DOHH2 (cell line): ENCODE measurements at regions not wholly inside any gene's neighbourhood (a gene's known extent, or its start where the extent isn't known, plus 50 kb on each side); places are given as distances from the start of the nearest gene placed in this dataset.

Source experiments
- EZH2phosphoT487 ChIP-seq: fragments of 200-600 bp; sonication (generic); IDR thresholded peaks from 2 replicates; pipeline ENCODE4 v1.6.1; 2017; ENCODE audit warnings: borderline replicate concordance, mild to moderate bottlenecking, antibody characterized with exemption, low read length, moderate library complexity, mixed read lengths
- TF ChIP-seq, protein P1 (sequence below): fragments of 200-600 bp; sonication (generic); IDR thresholded peaks from one replicate; pipeline ENCODE4 v1.5.1; 2014; ENCODE audit warnings: antibody characterized with exemption, mild to moderate bottlenecking, low read depth, low read length; ENCODE audit not compliant: poor library complexity, severe bottlenecking

- TF ChIP-seq, protein P1, sequence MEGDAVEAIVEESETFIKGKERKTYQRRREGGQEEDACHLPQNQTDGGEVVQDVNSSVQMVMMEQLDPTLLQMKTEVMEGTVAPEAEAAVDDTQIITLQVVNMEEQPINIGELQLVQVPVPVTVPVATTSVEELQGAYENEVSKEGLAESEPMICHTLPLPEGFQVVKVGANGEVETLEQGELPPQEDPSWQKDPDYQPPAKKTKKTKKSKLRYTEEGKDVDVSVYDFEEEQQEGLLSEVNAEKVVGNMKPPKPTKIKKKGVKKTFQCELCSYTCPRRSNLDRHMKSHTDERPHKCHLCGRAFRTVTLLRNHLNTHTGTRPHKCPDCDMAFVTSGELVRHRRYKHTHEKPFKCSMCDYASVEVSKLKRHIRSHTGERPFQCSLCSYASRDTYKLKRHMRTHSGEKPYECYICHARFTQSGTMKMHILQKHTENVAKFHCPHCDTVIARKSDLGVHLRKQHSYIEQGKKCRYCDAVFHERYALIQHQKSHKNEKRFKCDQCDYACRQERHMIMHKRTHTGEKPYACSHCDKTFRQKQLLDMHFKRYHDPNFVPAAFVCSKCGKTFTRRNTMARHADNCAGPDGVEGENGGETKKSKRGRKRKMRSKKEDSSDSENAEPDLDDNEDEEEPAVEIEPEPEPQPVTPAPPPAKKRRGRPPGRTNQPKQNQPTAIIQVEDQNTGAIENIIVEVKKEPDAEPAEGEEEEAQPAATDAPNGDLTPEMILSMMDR, result no peak
- no peak for TF ChIP-seq EZH2phosphoT487
Measured at GRCh38 chr14:38929416-38929815, 173.6 kb downstream of the SEC23A start.
